ENCODE measurements at regions not wholly inside any gene's neighbourhood (a gene's known extent, or its start where the extent isn't known, plus 50 kb on each side); places are given as distances from the start of the nearest gene placed in this dataset.

DNA sequence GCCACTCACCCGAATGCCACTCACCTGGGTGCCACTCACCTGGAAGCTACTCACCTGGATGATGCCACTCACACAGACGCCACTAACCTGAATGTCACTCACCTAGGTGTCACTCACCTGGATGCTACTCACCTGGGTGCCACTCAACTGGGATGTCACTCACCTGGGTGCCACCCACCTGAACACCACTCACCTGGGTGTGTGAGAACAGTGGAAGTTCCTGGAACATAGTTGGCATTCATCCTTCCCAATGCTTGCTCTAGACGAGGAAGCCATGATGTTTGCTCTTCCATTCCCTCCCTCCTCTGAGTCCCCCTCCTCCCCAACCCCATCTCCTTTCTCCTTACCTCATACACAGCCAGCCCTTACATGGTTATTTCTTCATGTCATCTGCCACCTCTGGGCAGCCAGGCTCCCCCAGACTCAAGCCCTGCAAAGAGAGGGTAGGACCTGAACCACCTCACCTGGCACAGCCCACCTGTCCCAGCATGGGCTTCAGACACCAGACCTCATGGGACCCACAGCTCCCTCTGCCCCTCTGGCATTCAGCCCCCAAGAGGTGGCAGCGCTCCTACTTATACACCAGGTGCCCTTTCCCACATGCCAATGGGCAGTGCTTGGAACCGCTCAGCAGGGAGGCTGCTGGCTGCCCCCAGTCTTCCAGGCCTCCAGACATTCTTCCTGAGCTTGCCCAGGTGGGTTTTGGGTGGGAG lies 171.8 kb upstream of the FOXF1 start:
- TF ChIP-seq EZH2 (IDR thresholded peaks at IDR 0.05; ENCODE audit: borderline replicate concordance, control insufficient read depth, low read depth, low read length) (no peak), MEF2A (IDR thresholded peaks at IDR 0.05; ENCODE audit: insufficient read depth, low read depth, low read length) (no peak), CHD2 (IDR thresholded peaks at IDR 0.05; ENCODE audit: borderline replicate concordance, low read depth, low read length) (no peak), ZZZ3 (IDR thresholded peaks at IDR 0.05; ENCODE audit: control insufficient read depth, insufficient read length, low read depth) (no peak), NRF1 (conservative IDR thresholded peaks at IDR 0.05; ENCODE audit: low read depth, low read length) (no peak), MTA3 (IDR thresholded peaks at IDR 0.05; ENCODE audit: borderline replicate concordance, low read length) (no peak)
- TF ChIP-seq, protein P1, sequence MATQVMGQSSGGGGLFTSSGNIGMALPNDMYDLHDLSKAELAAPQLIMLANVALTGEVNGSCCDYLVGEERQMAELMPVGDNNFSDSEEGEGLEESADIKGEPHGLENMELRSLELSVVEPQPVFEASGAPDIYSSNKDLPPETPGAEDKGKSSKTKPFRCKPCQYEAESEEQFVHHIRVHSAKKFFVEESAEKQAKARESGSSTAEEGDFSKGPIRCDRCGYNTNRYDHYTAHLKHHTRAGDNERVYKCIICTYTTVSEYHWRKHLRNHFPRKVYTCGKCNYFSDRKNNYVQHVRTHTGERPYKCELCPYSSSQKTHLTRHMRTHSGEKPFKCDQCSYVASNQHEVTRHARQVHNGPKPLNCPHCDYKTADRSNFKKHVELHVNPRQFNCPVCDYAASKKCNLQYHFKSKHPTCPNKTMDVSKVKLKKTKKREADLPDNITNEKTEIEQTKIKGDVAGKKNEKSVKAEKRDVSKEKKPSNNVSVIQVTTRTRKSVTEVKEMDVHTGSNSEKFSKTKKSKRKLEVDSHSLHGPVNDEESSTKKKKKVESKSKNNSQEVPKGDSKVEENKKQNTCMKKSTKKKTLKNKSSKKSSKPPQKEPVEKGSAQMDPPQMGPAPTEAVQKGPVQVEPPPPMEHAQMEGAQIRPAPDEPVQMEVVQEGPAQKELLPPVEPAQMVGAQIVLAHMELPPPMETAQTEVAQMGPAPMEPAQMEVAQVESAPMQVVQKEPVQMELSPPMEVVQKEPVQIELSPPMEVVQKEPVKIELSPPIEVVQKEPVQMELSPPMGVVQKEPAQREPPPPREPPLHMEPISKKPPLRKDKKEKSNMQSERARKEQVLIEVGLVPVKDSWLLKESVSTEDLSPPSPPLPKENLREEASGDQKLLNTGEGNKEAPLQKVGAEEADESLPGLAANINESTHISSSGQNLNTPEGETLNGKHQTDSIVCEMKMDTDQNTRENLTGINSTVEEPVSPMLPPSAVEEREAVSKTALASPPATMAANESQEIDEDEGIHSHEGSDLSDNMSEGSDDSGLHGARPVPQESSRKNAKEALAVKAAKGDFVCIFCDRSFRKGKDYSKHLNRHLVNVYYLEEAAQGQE (IDR thresholded peaks at IDR 0.05; ENCODE audit: low read depth, low read length): no peak

Measured in GM12878 (cell line).